ENCODE measurements at regions not wholly inside any gene's neighbourhood (a gene's known extent, or its start where the extent isn't known, plus 50 kb on each side); places are given as distances from the start of the nearest gene placed in this dataset.

- no peak overlapping the region for H3K4ac ChIP-seq (ENCODE audit: low read depth, low read length)
- H3K14ac ChIP-seq (ENCODE audit: insufficient read depth, low read length), result no peak overlapping the region
- no peak overlapping the region for H2BK20ac ChIP-seq (ENCODE audit: low read depth, low read length, poor library complexity, severe bottlenecking)
- Mint-ChIP-seq H3K9me3 (no peaks in the 10 kb centered on the region), H3K27me3 (ENCODE audit: low read depth) (no peaks in the 10 kb centered on the region), H3K36me3 (ENCODE audit: insufficient read depth in 1 of 3, low read depth in 3 of 3) (no peaks in the 10 kb centered on the region), H3K4me3 (no peak overlapping the region), H3K4me1 (peaks cover 15 to 21% of the 10 kb centered on the region in 2 experiments), H3K27ac (no peak overlapping the region; a peak in 1 of 7 replicates)
- H2BK120ac ChIP-seq (ENCODE audit: low read depth, low read length, poor library complexity, severe bottlenecking), result no peak overlapping the region
- whole genome bisulfite sequencing (ENCODE audit: extremely low coverage, insufficient read length, low lambda C conversion rate), result no CpG with 5 or more reads among the region's 7 CpGs
- no peak overlapping the region for H2BK12ac ChIP-seq (ENCODE audit: insufficient read length, low read depth, low read length)
- no peak for DNase-seq
- H2BK15ac ChIP-seq (ENCODE audit: low read depth, low read length), result no peak overlapping the region
- no peak overlapping the region for H3T11ph ChIP-seq (ENCODE audit: low read length)
- no peak overlapping the region for H3K9ac ChIP-seq (ENCODE audit: extremely low read depth, insufficient read length, low read length)
- H3K27me3 ChIP-seq (ENCODE audit: insufficient read depth, low read length), result no peaks in the 10 kb centered on the region
- H4K5ac ChIP-seq (ENCODE audit: insufficient read length, low read depth, low read length), result no peak overlapping the region
- H2AK5ac ChIP-seq (ENCODE audit: insufficient read length, low read length), result no peak overlapping the region
- H4K20me1 ChIP-seq (ENCODE audit: control insufficient read depth, insufficient read depth, insufficient read length), result no peaks in the 10 kb centered on the region
- no peak overlapping the region for H3K56ac ChIP-seq (ENCODE audit: insufficient read length, low read depth, low read length)
- H3K23ac ChIP-seq (ENCODE audit: insufficient read length, low read depth, low read length), result no peak overlapping the region
- no peaks in the 10 kb centered on the region for H3K23me2 ChIP-seq (ENCODE audit: insufficient read length, low read depth, low read length, poor library complexity, severe bottlenecking)
- H2BK5ac ChIP-seq (ENCODE audit: insufficient read length, low read length), result no peak overlapping the region
- H3K79me1 ChIP-seq (ENCODE audit: insufficient read depth, low read depth, low read length, poor library complexity, severe bottlenecking), result no peaks in the 10 kb centered on the region
- no peak overlapping the region for H4K8ac ChIP-seq (replicated peaks; ENCODE audit: insufficient read length, low read depth, low read length)
- TF ChIP-seq CTCF (conservative IDR thresholded peaks at IDR 0.05), result no peak
- no peak overlapping the region for H2AFZ ChIP-seq (ENCODE audit: low read length)
- H3K4me2 ChIP-seq (ENCODE audit: insufficient read depth, insufficient read length, low read length), result no peak overlapping the region
- no peak overlapping the region for H4K91ac ChIP-seq (ENCODE audit: insufficient read length, low read depth, low read length)
- H3K9me3 ChIP-seq (ENCODE audit: control insufficient read depth, low read depth, low read length), result no peaks in the 10 kb centered on the region
- H3K27ac ChIP-seq (ENCODE audit: insufficient read length, low read depth, low read length), result no peak overlapping the region
- H3K79me2 ChIP-seq (ENCODE audit: insufficient read depth, low read length), result no peaks in the 10 kb centered on the region
- H3K4me1 ChIP-seq (ENCODE audit: insufficient read depth, low read length), result no peaks in the 10 kb centered on the region
- no peak overlapping the region for H3K18ac ChIP-seq (ENCODE audit: insufficient read length, low read depth, low read length)
Observed at GRCh38 chr4:163932504-163932903, 438.0 kb downstream of the TMA16 start.
